DOHH2 (cell line): ENCODE measurements at regions not wholly inside any gene's neighbourhood (a gene's known extent, or its start where the extent isn't known, plus 50 kb on each side); places are given as distances from the start of the nearest gene placed in this dataset.

Experiments
- CTCF ChIP-seq: fragments of 200-600 bp; sonication (generic); IDR thresholded peaks from one replicate; pipeline ENCODE4 v1.5.1; 2014; ENCODE audit warnings: antibody characterized with exemption, mild to moderate bottlenecking, low read depth, low read length; ENCODE audit not compliant: poor library complexity, severe bottlenecking
- EZH2phosphoT487 ChIP-seq: fragments of 200-600 bp; sonication (generic); IDR thresholded peaks from 2 replicates; pipeline ENCODE4 v1.6.1; 2017; ENCODE audit warnings: borderline replicate concordance, mild to moderate bottlenecking, antibody characterized with exemption, low read length, moderate library complexity, mixed read lengths

- TF ChIP-seq CTCF (no peak), EZH2phosphoT487 (no peak)
Measured at GRCh38 chr10:78732381-78732780, 336.4 kb upstream of the ZMIZ1 start.
